ENCODE measurements at regions not wholly inside any gene's neighbourhood (a gene's known extent, or its start where the extent isn't known, plus 50 kb on each side); places are given as distances from the start of the nearest gene placed in this dataset.
"Not testable (repeated sequence)": the region's sequence is repeated elsewhere in the genome, so short reads cannot be mapped to it uniquely, and the experiment has no call there.

DNA sequence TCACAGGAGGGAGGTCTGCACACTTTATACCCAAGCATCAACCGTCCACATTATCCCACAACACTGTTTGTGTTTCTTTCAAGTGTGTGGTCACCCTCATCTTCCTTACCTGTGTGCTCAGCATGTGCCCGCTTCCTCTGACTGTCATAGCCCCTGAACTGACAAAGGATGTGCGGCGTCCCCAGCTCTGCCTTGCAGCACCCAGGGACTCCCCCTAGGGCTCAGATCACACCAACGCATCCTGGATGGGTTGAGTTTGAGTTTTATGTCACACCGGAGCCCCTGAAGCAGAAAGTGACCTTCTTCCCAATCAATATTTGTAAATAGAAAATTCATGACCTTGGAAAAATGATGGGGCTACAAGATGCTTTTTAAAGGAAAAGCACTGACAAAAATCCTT lies 770.7 kb upstream of the TMEM132C start:
- no peaks in the 10 kb centered on the region for H3K27me3 ChIP-seq (ENCODE audit: control insufficient read depth, insufficient read depth, low read length)
- DNase-seq (ENCODE audit: low read depth): no peak
- H3K36me3 ChIP-seq (ENCODE audit: control insufficient read depth, insufficient read depth, low read length): no peaks in the 10 kb centered on the region
- POLR2A ChIA-PET: no interaction called here
- CTCF ChIA-PET: no interaction called here
- TF ChIP-seq, protein P1, sequence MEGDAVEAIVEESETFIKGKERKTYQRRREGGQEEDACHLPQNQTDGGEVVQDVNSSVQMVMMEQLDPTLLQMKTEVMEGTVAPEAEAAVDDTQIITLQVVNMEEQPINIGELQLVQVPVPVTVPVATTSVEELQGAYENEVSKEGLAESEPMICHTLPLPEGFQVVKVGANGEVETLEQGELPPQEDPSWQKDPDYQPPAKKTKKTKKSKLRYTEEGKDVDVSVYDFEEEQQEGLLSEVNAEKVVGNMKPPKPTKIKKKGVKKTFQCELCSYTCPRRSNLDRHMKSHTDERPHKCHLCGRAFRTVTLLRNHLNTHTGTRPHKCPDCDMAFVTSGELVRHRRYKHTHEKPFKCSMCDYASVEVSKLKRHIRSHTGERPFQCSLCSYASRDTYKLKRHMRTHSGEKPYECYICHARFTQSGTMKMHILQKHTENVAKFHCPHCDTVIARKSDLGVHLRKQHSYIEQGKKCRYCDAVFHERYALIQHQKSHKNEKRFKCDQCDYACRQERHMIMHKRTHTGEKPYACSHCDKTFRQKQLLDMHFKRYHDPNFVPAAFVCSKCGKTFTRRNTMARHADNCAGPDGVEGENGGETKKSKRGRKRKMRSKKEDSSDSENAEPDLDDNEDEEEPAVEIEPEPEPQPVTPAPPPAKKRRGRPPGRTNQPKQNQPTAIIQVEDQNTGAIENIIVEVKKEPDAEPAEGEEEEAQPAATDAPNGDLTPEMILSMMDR (IDR thresholded peaks at IDR 0.05; ENCODE audit: insufficient read depth, low read depth, low read length): no peak
- no peak overlapping the region for H3K4me3 ChIP-seq (ENCODE audit: low read depth, low read length)

DNA sequence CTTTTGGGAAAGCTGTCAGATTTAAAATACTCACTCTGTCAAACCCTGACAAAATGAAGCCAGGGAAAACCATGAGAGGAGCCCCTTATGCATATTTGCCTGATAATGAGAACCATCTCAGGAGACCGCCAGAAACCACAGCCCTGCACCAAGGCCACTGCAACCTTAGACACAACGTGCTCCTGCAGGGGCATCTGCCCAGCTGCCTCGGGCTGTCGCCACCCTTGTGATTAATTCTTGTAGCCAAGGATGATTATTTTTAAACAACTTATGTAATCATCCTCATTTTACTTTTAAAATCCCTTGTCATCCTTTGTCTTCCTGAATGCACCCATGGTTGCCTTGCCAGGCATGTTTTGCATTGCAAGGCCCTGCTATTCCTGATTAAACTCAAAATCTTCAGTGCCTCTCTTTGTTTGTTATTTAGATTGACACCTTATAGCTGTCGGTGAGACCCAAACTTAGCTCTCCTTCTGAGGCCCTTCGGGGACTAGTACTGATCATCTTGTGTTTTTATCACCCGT lies 766.4 kb upstream of the TMEM132C start:
- H3K36me3 ChIP-seq (ENCODE audit: control insufficient read depth, insufficient read depth, low read length): no peaks in the 10 kb centered on the region
- DNase-seq (ENCODE audit: low read depth): no peak
- CTCF ChIA-PET: interaction anchor here (1.7 kb wide), 1 partner anchor 8 kb away, joined by 4 read pairs; no protein-coding TSS in a partner anchor

GRCh38 chr12:127501916-127502315 lies 765.1 kb upstream of the TMEM132C start:
- TF ChIP-seq, protein P1 (IDR thresholded peaks at IDR 0.05; ENCODE audit: insufficient read depth, low read depth, low read length): no peak
- no peaks in the 10 kb centered on the region for H3K27me3 ChIP-seq (ENCODE audit: control insufficient read depth, insufficient read depth, low read length)
- POLR2A ChIA-PET: no interaction called here
- no peak overlapping the region for H3K4me3 ChIP-seq (ENCODE audit: low read depth, low read length)
- CTCF ChIA-PET: no interaction called here
- no peak for DNase-seq (ENCODE audit: low read depth)
- H3K36me3 ChIP-seq (ENCODE audit: control insufficient read depth, insufficient read depth, low read length): no peaks in the 10 kb centered on the region

More for the DNA sequence above, 766.4 kb upstream of the TMEM132C start:
- Histone ChIP-seq H3K4me3 (ENCODE audit: low read depth, low read length) (no peak overlapping the region), H3K27me3 (ENCODE audit: control insufficient read depth, insufficient read depth, low read length) (no peaks in the 10 kb centered on the region)
- TF ChIP-seq, protein P1 (IDR thresholded peaks at IDR 0.05; ENCODE audit: insufficient read depth, low read depth, low read length): no peak
- POLR2A ChIA-PET: no interaction called here

DNA sequence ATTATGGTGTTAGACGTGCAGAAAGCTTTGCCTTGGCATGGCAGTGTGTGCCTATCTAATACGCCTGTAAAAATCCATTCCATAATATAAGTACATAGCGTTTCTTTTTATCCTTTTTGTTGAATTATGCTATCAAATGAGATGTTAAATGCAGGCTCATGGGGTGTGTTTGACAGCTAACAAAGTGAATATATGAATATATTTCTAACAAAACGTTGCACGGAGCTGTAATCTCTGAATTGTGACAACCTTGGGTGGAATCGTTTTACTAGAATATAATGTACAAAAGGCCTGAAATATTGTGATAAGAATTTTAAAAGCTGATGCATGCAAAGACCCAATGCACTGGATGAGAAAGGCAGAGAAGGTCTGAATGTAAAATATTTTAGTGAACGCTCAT lies 763.7 kb upstream of the TMEM132C start:
- Histone ChIP-seq H3K36me3 (ENCODE audit: control insufficient read depth, insufficient read depth, low read length) (no peaks in the 10 kb centered on the region), H3K27me3 (ENCODE audit: control insufficient read depth, insufficient read depth, low read length) (no peaks in the 10 kb centered on the region), H3K4me3 (ENCODE audit: low read depth, low read length) (no peak overlapping the region)
- DNase-seq (ENCODE audit: low read depth): no peak
- ChIA-PET CTCF (no interaction called here), POLR2A (no interaction called here)
- TF ChIP-seq, protein P1 (IDR thresholded peaks at IDR 0.05; ENCODE audit: insufficient read depth, low read depth, low read length): no peak

DNA sequence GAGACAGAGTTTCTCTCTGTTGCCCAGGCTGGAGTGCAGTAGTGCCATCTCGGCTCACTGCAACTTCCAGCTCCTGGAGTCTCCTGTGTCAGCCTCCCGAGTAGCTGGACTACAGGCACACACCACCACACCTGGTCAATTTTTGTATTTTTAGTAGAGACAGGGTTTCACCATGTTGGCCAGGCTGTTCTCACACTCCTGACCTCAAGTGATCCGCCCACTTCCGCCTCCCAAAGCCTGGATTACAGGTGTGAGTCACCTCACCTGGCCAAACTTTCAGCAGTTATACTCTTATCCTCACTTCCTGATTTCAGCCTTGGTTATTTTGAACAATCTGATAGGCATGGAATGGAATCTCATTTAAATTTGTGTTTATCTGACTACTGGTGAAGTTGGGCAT lies 763.0 kb upstream of the TMEM132C start:
- H3K27me3 ChIP-seq (ENCODE audit: control insufficient read depth, insufficient read depth, low read length); H3K36me3 ChIP-seq (ENCODE audit: control insufficient read depth, insufficient read depth, low read length); DNase-seq (ENCODE audit: low read depth); H3K4me3 ChIP-seq (ENCODE audit: low read depth, low read length); POLR2A ChIA-PET: not testable (repeated sequence)
- CTCF ChIA-PET: interaction anchor here (1.6 kb wide), 1 partner anchor 12 kb away, joined by 3 read pairs; no protein-coding TSS in a partner anchor

DNA sequence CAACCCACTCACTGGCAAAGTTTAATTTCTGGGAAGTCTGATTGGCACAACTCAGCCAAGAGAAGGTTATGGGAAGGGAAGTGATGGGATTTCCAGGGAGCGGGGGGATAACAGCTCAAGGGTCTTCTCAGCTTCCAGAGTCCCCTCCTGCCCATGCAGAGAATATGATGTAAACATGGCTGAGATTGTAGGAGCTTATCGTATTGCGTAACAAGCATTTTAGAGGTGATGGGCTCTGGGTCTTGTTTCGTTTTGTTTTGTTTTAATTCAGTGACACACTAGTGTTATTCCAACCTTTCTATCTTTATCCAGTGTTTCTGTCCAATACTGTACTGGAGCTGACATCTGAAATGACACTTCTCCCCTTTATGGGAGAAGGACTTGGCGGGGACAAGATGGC lies 762.1 kb upstream of the TMEM132C start:
- no peak for DNase-seq (ENCODE audit: low read depth)
- TF ChIP-seq, protein P1 (IDR thresholded peaks at IDR 0.05; ENCODE audit: insufficient read depth, low read depth, low read length): no peak
- Histone ChIP-seq H3K4me3 (ENCODE audit: low read depth, low read length) (no peak overlapping the region), H3K27me3 (ENCODE audit: control insufficient read depth, insufficient read depth, low read length) (no peaks in the 10 kb centered on the region), H3K36me3 (ENCODE audit: control insufficient read depth, insufficient read depth, low read length) (no peaks in the 10 kb centered on the region)
- ChIA-PET CTCF (interaction anchor here (1.6 kb wide), 1 partner anchor 11 kb away, joined by 3 read pairs; no protein-coding TSS in a partner anchor), POLR2A (no interaction called here)
